ENCODE measurements at regions not wholly inside any gene's neighbourhood (a gene's known extent, or its start where the extent isn't known, plus 50 kb on each side); places are given as distances from the start of the nearest gene placed in this dataset.
"Not testable (repeated sequence)": the region's sequence is repeated elsewhere in the genome, so short reads cannot be mapped to it uniquely, and the experiment has no call there.

DNA sequence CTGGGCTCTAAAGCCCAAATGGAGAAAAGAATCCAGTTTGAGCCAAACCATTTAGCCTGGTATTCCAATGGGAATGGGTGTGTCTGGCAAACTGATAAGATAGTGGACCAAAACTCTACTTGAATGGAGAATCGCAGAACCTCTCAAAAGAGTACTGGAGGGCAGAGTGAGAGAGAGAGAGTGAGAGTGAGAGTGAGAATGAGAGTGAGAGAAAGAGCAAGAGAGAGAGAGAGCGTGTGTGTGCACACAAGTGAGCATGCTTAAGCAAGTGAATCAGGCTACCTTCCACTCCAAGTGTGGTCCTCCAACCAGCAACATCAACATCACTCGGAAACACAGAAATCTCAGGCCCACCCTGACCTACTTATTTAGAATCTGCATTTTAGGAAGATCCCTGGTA, 58.8 kb downstream of the UQCRFS1 start:
- no peak for DNase-seq

DNA sequence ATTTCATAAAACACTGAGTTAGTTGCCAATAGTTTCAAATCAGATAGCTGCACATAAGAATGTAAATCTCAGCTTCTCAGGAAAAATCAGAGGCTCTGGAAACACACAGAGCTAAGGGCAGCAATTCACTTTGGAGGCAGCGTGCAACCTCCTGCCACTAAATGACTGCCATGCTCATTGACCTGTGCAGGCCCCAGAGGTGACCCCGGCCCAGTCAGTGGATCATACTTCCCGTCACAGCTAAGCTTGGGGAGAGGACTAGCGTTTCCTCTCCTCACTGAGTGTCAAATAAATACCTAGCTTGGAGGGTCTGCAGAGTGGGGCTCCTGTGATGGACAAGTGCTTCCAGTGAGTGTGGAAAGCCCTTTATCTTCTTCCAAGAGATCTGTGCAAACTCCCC, 67.2 kb downstream of the UQCRFS1 start:
- no peak for DNase-seq

DNA sequence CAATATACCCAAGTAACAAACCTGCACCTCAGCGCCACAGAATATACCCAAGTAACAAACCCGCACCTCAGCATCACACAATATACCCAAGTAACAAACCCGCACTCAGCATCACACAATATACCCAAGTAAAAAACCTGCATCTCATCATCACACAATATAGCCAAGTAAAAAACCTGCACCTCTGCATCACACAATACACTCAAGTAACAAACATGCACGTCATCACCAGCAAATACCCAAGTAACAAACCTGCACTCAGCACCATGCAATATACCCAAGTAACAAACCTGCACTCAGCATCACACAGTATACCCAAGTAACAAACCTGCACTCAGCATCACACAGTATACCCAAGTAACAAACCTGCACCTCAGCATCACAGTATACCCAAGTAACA, 69.8 kb downstream of the UQCRFS1 start:
- no peak for DNase-seq

DNA sequence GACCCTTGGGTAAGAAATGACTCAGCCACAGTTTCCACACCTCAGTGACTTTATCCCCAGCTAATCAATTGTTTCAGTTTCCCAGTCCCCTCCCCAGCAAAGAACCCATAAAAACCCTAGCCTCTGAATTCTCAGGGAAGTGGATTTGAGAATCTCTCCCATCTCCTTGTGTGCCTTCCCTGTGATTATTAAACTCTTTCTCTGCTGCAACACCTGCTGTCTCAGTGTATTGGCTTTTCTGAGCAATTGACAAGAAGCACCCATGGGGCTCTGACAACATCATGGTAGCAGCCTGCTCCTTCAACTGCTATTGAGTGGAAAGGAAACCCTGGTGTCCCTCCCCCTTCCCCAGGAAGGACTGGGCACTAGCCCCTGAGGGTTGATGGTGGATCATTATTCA, 73.7 kb downstream of the UQCRFS1 start:
- no peak for DNase-seq

- not testable (repeated sequence) for DNase-seq
Measured at GRCh38 chr19:29138206-29138605, 74.7 kb downstream of the UQCRFS1 start.

DNA sequence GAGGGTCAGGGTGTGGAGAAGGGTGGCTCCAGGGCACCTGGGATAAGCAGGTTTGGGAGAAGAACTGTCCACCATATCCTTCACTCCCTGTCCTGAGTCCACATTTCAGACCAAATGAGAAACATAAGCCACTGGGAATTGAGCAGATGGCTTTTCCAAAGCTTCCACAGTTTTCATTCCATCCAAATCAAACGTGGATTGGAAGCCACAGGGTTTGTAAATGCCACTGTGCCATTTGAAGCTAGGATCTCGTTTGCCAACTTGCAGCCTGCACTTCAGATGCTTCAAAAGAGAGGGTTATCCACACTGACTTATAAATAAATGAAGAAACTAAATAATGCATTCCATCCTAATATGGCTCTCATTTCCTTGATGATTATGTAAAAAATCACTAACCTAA, 81.5 kb downstream of the UQCRFS1 start:
- DNase-seq: no peak

DNA sequence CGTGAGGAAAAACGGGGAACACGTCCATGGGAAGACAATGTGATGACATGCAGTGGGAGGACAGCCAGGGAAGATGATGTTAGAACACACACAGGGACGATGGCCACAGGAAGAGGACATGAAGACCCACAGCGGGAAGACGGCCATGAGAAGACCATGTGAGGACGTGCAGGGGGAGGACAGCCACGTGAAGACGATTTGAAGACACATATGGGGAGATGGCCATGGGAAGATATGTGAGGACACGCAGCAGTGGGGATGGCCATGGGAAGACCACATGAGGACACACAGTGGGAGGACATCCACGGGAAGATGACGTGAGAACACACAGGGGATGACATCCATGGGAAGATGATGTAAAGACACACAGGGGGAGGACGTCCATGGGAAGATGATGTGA, 83.8 kb downstream of the UQCRFS1 start:
- DNase-seq: no peak

GRCh38 chr19:29128203-29128602, 84.7 kb downstream of the UQCRFS1 start:
- DNase-seq: no peak

DNA sequence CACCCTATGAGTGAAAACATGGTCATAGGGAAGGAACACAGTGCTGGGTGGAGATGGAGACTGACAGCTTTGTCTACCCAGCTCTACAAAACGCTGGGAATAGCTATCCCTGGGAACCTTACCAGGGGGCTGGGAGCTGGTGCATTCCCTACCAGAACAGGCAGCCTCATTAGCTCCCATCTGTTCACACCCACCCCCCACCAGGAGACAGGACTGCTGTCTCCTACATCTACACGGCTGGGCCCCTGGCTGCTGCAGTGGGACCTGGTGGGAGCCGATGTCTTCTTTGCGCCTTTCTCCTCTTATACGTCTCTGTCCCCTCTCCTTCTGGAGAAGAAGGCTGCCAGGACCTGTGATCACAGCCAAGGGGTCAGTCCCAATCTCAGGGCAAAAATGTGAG, 90.8 kb downstream of the UQCRFS1 start:
- no peak for DNase-seq

- DNase-seq: no peak
Measured at GRCh38 chr19:29121684-29122083, 91.3 kb downstream of the UQCRFS1 start.

GRCh38 chr19:29120466-29120865, 92.5 kb downstream of the UQCRFS1 start:
- no peak for DNase-seq

- DNase-seq: no peak
Measured at GRCh38 chr19:29119590-29119989, 93.4 kb downstream of the UQCRFS1 start.

DNA sequence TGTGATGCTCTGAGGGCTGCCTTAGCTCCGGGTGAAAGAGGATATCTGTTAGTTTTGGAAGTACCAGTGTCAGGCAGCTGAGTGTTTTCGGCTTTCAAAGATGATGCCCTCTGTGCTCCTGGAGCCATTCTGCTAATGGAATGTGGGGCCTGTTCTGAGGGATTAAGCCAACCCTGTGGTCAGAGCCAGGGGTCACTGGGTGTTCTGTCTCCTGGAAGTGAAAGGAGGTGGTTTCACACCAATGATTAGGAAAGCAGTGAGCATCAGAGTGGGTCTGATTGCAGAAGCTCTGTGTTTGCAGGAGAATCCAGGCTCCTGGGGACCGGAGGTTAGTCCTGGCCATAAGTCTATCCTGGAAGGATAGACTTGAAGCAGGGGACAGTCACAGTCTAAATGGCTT, 94.6 kb downstream of the UQCRFS1 start:
- DNase-seq: no peak

DNA sequence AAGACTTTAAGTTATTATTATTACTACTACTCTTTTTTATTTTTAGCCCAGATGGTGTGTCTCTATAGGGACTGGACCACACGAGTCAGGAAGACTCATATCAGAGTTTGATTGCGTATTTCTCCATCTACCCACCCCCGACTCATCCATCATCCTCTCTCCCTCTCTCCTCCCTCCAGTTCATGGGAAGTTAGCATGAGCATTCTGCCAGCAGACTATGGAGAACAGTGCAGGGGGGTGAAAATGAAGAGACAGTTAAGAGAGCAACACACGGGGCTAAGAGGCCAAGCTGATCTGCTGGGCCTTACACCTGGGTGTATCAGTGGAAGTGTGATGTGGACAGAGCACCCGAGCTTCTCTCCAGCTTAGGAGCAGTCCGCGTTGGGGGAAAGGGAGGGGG, 95.0 kb downstream of the UQCRFS1 start:
- no peak for DNase-seq

DNA sequence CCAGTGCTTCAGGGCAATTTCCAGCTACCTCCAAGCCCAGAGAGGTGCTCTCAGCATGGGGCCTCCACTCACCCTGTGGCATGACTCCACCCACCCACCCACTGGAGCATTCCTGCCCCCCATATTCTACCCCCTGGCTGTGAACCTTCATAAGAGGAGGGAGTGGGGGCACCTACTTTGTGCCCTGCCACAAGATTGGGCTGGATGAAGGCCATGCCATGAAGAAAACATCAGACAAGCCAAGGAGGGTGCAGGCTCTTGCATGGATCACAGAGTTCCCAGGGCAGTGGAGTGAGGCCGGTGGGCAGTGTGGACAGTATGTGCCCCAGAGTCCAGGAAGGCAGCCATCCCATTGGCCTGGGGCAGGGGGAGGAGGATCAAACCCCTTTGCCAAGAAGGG, 97.8 kb downstream of the UQCRFS1 start:
- no peak for DNase-seq

GRCh38 chr19:29113838-29114237, 99.1 kb downstream of the UQCRFS1 start:
- no peak for DNase-seq

DNA sequence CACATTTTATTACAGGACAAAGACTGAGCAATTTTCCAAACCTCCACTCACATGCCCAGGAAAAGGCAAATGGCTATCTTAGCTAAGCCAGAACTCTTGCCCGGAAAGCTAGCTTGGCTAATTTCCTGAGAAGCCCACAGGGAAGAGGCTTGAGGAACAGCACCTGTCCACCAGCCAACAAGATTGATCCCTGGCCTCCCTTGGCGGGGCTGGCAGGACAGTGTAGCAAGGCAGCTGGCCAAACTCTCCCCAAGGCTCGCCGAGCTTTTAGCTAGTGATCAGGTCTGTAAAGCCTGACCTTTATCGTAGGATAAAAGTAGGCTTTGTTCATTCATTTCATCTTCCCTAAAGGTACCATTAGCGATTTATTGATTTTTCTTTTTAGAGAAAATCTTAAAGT, 101.4 kb downstream of the UQCRFS1 start:
- DNase-seq: no peak

GRCh38 chr19:29107831-29108230, 105.1 kb downstream of the UQCRFS1 start:
- no peak for DNase-seq

- no peak for DNase-seq
Measured at GRCh38 chr19:29106346-29106885, 106.5 kb downstream of the UQCRFS1 start.

DNA sequence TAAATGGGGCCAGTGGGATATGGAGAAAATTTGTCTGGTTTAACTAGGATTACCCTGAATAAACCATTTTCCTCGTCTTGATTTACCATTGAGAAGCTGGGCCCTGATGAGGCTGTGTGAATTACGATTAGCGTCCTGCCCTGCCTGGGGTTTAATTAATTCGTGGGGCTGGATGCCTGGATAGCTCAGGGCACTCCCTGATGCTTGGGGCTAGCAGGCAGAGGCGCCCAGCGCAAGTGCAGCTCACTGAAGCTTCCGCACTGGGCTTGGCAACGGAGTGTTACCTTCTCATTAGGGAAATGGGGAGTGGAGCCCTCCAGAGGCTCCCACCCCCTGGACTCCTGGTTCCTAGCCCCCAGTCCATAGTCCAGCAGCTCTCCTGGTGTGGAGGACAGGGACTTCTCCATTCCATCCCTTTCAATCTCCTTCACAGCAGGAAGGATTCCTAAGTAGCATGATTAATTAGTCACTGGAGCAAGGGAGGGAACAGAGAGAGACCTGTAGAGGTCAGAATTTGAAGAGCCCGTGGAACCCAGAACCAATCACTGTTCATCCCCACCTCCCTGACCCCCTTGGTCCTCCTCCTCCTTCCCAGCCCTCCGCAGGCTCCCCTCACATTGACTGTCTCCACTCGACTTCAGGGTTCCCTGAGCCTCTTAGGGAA, 107.2 kb downstream of the UQCRFS1 start:
- no peak for DNase-seq

- no peak for DNase-seq
Measured at GRCh38 chr19:29104605-29105241, 108.2 kb downstream of the UQCRFS1 start.

DNA sequence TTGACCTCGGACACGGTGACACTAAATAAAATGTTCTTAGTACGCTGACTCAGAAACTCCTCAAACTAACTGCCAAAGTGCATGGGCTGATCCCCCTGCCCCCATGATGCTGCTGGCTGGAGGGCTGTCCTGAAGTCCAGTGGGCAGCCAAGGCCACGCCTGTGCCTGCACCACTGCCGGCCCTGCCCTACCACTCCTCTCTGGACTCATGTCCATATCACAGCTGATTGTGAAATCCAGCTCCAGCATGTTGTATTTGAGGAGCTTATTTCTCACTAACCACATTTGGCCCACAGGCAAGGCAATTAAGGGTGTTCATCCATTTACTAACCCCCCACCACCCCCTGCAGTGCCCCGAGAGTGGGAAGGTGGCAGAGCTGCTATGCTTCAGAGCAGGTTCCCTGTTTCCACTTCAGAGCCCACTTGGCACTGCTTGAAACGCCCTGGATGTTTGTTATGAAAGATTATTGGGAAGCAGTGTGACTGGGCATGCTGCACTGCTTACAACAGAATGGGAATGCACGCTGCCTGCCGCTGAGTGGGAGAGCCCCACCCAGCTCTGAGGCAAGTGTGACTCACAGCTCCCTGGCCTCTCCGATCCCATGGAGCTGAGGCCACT, 114.0 kb downstream of the UQCRFS1 start:
- no peak for DNase-seq

DNA sequence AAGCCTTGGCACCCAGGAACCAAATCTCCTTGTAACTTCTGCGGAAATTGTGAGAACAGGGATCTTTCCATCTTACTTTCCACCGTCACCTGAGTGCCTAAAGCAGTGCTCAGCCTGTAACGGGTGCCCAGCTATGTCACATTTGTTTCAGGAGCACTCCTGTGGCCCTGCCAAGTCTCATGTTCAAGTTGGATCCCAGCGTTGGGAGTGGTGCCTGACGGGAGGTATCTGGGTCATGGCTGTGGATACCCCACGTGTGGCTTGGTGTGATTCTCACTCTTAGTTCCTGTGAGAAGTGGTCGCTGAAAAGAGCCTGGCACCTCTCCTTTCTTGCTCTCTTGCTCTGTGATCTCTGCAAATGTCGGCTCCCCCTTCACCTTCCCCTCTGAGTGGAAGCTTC, 114.9 kb downstream of the UQCRFS1 start:
- no peak for DNase-seq

- no peak for DNase-seq
Measured at GRCh38 chr19:29096896-29097295, 116.1 kb downstream of the UQCRFS1 start.
